Panc1 (cell line): ENCODE measurements at regions not wholly inside any gene's neighbourhood (a gene's known extent, or its start where the extent isn't known, plus 50 kb on each side); places are given as distances from the start of the nearest gene placed in this dataset.

Source experiments
- CTCF ChIP-seq: fragments of 450-650 bp; IDR thresholded peaks from 2 replicates; pipeline ENCODE4 v1.5.1; 2017; ENCODE audit warnings: mild to moderate bottlenecking
- REST ChIP-seq, 2 experiments: IDR thresholded peaks; 2 replicates each; pipeline ENCODE4 v1.6.1; 2011 to 2012; ENCODE audit warnings: low read depth in 2 of 2, control low read depth in 1 of 2, low read length in 1 of 2, mild to moderate bottlenecking in 1 of 2, moderate library complexity in 1 of 2; ENCODE audit not compliant: insufficient read depth in 1 of 2

- no peak for TF ChIP-seq CTCF
- no peak for TF ChIP-seq REST (IDR thresholded peaks at IDR 0.05; ENCODE audit: insufficient read depth in 1 of 2, low read depth in 2 of 2, low read length in 1 of 2)
Measured at GRCh38 chr6:141877275-141877983, 255.3 kb upstream of the GJE1 start.
